ENCODE measurements at regions not wholly inside any gene's neighbourhood (a gene's known extent, or its start where the extent isn't known, plus 50 kb on each side); places are given as distances from the start of the nearest gene placed in this dataset.

- dilution Hi-C loops (cut with MboI; ENCODE audit: extremely low pct_ligation_motif_present, low sequenced_read_pairs): no loop called here
- BruUV-seq (replicated peaks): no TSS peak
Measured at GRCh38 chr13:61989978-61990377, 574.3 kb upstream of the PCDH20 start.

More at GRCh38 chr13:61989978-61990377, 574.3 kb upstream of the PCDH20 start:
- Histone ChIP-seq H3K9me1 (replicated peaks; ENCODE audit: control insufficient read depth, extremely low read depth, insufficient read depth, low read length) (no peaks in the 10 kb centered on the region), H2AFZ (ENCODE audit: low read depth, low read length) (no peak overlapping the region), H3K27ac (ENCODE audit: insufficient read depth, low read depth, low read length) (no peak overlapping the region), H3K4me2 (ENCODE audit: insufficient read depth, low read length) (no peak overlapping the region), H3K4me1 (ENCODE audit: control insufficient read depth, extremely low read depth, insufficient read depth, low read length) (no peaks in the 10 kb centered on the region), H4K20me1 (replicated peaks; ENCODE audit: control insufficient read depth, extremely low read depth, insufficient read depth, low read length) (no peaks in the 10 kb centered on the region), H3K9me3 (replicated peaks; ENCODE audit: control insufficient read depth, insufficient read depth, low read length) (no peaks in the 10 kb centered on the region), H3K27me3 (ENCODE audit: control insufficient read depth in 2 of 2, insufficient read depth in 2 of 2, low read length in 2 of 2) (no peaks in the 10 kb centered on the region), H3K79me2 (ENCODE audit: control insufficient read depth, insufficient read depth, low read length) (no peaks in the 10 kb centered on the region), H3K36me3 (ENCODE audit: control insufficient read depth in 2 of 2, extremely low read depth in 1 of 2, insufficient read depth in 2 of 2, low read length in 2 of 2) (no peaks in the 10 kb centered on the region), H3K4me3 (replicated peaks in 1 of 3; ENCODE audit: insufficient read depth in 1 of 3, low read depth in 1 of 3, low read length in 3 of 3) (no peak overlapping the region), H3K9ac (replicated peaks; ENCODE audit: extremely low read depth, insufficient read depth, low read length) (no peak overlapping the region)
- FAIRE-seq: no peak
- TF ChIP-seq FOS (IDR thresholded peaks at IDR 0.05; ENCODE audit: borderline replicate concordance, insufficient read depth, low read length): no peak
- TF ChIP-seq MYC (IDR thresholded peaks at IDR 0.05; ENCODE audit: low read depth, low read length): no peak
- no peak for TF ChIP-seq JUN (IDR thresholded peaks at IDR 0.05; ENCODE audit: borderline replicate concordance, insufficient read depth, insufficient read length, low read depth)
- no peak for TF ChIP-seq CTCF (IDR thresholded peaks at IDR 0.05; ENCODE audit: extremely low read depth in 1 of 2, insufficient read depth in 1 of 2, low read depth in 1 of 2, low read length in 2 of 2)
- no peak for TF ChIP-seq MAX (IDR thresholded peaks at IDR 0.05; ENCODE audit: insufficient read depth, insufficient read length)
- no peak for TF ChIP-seq POLR2A (IDR thresholded peaks at IDR 0.05; ENCODE audit: low read depth, low read length)
- TF ChIP-seq POLR2AphosphoS5 (IDR thresholded peaks at IDR 0.05; ENCODE audit: insufficient read depth, low read depth, low read length): no peak
- intact Hi-C loops (cut with micrococcal nuclease): no loop called here
- CTCF ChIA-PET: no interaction called here
- no peak for DNase-seq (ENCODE audit: low read depth, low spot score)
- POLR2A ChIA-PET: no interaction called here

Measured in endothelial cell of umbilical vein (primary cell).